CD4-positive, alpha-beta T cell treated with Interleukin-17A for 4 hours (primary cell): ENCODE measurements at regions not wholly inside any gene's neighbourhood (a gene's known extent, or its start where the extent isn't known, plus 50 kb on each side); places are given as distances from the start of the nearest gene placed in this dataset.
"Not testable (repeated sequence)": the region's sequence is repeated elsewhere in the genome, so short reads cannot be mapped to it uniquely, and the experiment has no call there.

Source experiments
- DNase-seq: peaks from one replicate; pipeline ENCODE4 v3.0.0-alpha.2; 2020; ENCODE audit warnings: mixed read lengths

GRCh38 chr22:22374163-22374562 is 129.6 kb downstream of the VPREB1 start:
- no peak for DNase-seq

- no peak for DNase-seq
Measured at GRCh38 chr22:22374579-22374978, 130.0 kb downstream of the VPREB1 start.

GRCh38 chr22:22375576-22376351 is 131.2 kb downstream of the VPREB1 start:
- no peak for DNase-seq

GRCh38 chr22:22376352-22376706 is 131.7 kb downstream of the VPREB1 start:
- no peak for DNase-seq

- DNase-seq = not testable (repeated sequence)
Measured at GRCh38 chr22:22376884-22377283, 131.7 kb downstream of the ZNF280B start.

- no peak for DNase-seq
Measured at GRCh38 chr22:22377335-22377734, 131.2 kb downstream of the ZNF280B start.

- DNase-seq = no peak
Measured at GRCh38 chr22:22378446-22379415, 129.8 kb downstream of the ZNF280B start.

- no peak for DNase-seq
Measured at GRCh38 chr22:22380098-22381030, 128.2 kb downstream of the ZNF280B start.

GRCh38 chr22:22381292-22381691 is 127.2 kb downstream of the ZNF280B start:
- DNase-seq = not testable (repeated sequence)

GRCh38 chr22:22384267-22384666 is 124.3 kb downstream of the ZNF280B start:
- no peak for DNase-seq

- no peak for DNase-seq
Measured at GRCh38 chr22:22384668-22385244, 123.8 kb downstream of the ZNF280B start.

- DNase-seq = no peak
Measured at GRCh38 chr22:22386602-22387385, 121.7 kb downstream of the ZNF280B start.

- no peak for DNase-seq
Measured at GRCh38 chr22:22387386-22387736, 121.2 kb downstream of the ZNF280B start.

GRCh38 chr22:22388090-22388489 is 120.5 kb downstream of the ZNF280B start:
- no peak for DNase-seq

GRCh38 chr22:22388494-22388893 is 120.0 kb downstream of the ZNF280B start:
- DNase-seq = no peak

GRCh38 chr22:22389467-22389866 is 119.1 kb downstream of the ZNF280B start:
- no peak for DNase-seq

GRCh38 chr22:22390989-22391388 is 117.6 kb downstream of the ZNF280B start:
- DNase-seq = no peak

GRCh38 chr22:22391543-22391942 is 117.0 kb downstream of the ZNF280B start:
- DNase-seq = no peak

- no peak for DNase-seq
Measured at GRCh38 chr22:22392131-22392530, 116.4 kb downstream of the ZNF280B start.

GRCh38 chr22:22394591-22394990 is 114.0 kb downstream of the ZNF280B start:
- DNase-seq = no peak

- no peak for DNase-seq
Measured at GRCh38 chr22:22395245-22395644, 113.3 kb downstream of the ZNF280B start.
